ENCODE measurements at regions not wholly inside any gene's neighbourhood (a gene's known extent, or its start where the extent isn't known, plus 50 kb on each side); places are given as distances from the start of the nearest gene placed in this dataset.

DNA sequence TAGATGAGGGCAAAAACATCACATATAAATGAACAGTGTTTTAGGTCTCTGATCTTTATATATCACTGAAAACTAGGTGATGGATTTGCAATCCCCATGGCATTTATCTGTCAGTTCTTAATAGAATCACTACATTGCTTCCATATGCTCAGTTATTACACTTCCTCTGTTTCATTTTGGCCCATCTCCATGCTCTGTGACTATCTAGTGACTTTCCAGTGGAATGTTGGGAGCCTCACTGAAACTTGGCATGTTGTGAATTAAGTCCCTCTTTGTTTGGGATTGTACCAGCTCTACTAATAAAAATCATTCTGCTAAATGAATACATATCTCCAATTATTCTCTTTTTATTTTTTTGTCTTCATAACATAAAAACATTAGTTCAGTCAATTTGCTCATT, 226.1 kb upstream of the CEP162 start:
- no peak for FAIRE-seq
- no peak for TF ChIP-seq POLR2AphosphoS5 (IDR thresholded peaks at IDR 0.05; ENCODE audit: low read depth, low read length)
- TF ChIP-seq POLR2A (IDR thresholded peaks at IDR 0.05; ENCODE audit: low read depth, low read length), result no peak
- no peak for TF ChIP-seq TAF1 (IDR thresholded peaks at IDR 0.05; ENCODE audit: borderline replicate concordance, low read depth, low read length)
- DNase-seq (ENCODE audit: insufficient read length), result no peak

DNA sequence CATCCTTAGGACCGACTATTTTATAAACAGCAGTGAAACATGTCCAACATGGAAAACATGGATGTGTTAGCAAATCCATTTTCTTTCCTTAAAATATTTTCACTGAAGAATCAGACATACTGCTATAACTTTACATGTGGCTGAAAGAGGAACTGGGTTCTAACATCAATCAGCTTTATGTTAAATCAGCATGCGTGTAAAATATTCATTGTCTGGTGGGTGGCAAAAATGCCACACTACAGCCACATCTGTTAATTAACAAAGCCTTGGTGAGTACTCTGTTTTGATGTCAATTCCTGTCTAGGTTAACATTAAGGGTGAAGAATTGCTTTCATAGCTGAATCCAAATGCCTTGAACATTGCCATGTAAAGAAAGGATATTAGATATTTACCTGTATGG, 222.6 kb upstream of the CEP162 start:
- no peak for FAIRE-seq

DNA sequence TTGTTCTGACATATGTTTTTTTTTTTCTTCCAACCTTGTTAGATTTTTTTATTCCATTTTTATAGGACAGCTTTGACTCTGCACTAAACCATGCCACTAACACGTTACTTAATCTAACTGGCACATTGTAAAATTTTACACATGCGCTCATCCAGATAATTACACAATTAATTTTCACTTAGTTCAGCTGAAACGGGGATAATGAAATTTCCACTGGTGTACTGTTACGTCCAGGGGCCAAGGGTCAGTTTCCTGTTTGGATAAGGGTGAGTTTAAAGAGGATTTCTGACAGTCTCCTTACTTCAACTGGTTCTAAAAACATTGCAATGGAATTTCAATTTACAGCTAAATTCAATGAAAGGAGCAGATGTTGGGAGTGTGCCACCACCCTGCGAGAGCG, 221.8 kb upstream of the CEP162 start:
- TF ChIP-seq POLR2A (IDR thresholded peaks at IDR 0.05; ENCODE audit: low read depth, low read length), result no peak
- FAIRE-seq (no peak), DNase-seq (ENCODE audit: insufficient read length) (no peak)

More for the DNA sequence above, 222.6 kb upstream of the CEP162 start:
- DNase-seq (ENCODE audit: insufficient read length), result no peak
- TF ChIP-seq POLR2A (IDR thresholded peaks at IDR 0.05; ENCODE audit: low read depth, low read length) (no peak), POLR2AphosphoS5 (IDR thresholded peaks at IDR 0.05; ENCODE audit: low read depth, low read length) (no peak), TAF1 (IDR thresholded peaks at IDR 0.05; ENCODE audit: borderline replicate concordance, low read depth, low read length) (no peak)

DNA sequence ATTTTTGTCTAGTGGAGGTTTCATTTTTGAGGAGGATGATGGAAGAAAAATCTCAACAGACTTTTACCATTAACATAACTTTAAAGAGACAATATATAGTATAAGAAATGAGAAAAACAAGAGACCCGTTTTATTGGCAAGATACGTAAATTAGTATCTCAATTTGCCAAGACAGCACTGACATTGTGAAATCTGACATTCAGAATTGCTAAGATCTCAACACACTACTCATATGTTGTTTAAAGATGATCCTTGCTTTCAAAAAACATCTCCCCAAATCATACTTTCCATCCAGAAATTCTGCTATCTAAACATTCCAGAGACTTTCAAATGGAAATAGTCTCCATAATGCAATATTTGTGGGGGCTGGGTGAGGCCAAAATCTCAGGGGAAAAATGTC, 220.9 kb upstream of the CEP162 start:
- FAIRE-seq, result no peak
- no peak for DNase-seq (ENCODE audit: insufficient read length)
- no peak for TF ChIP-seq POLR2A (IDR thresholded peaks at IDR 0.05; ENCODE audit: low read depth, low read length)

DNA sequence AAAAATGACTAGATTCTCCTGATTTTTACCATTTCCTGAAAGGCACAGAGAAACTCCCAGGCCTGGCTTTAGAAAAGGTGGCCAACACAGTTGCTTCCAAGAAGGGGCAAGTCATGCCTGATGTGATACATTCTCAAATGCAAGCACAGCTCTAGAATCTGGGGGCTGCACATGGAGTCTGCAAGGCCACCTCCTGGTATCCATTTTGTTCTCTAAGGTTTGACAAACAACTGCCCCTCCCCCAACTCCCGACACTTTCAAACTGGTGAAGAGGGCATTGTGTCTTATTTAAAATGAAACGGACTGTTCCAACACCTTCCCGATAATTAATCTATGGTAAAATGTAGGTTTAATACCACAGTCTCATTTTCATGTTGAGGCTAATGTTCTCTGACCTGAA, 220.2 kb upstream of the CEP162 start:
- no peak for DNase-seq (ENCODE audit: insufficient read length)

DNA sequence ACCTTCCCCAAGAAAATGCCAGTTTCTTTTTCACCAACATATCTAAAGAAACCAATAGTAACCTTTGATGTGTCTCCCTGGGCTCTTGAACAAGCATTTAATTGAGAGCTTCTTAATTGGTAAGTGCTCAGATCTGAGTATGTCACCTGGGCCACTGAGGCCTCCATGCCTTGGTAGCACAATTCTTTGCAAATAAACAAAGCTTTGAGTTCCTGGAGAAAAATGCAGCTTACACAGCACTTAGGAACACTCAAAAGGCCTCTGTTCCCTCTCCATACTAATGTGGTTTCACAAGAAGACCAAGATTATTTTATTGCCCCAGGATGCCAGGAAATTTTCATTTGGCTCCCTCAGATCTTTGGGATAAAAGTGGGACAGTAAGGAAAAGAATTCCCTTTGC, 217.6 kb upstream of the CEP162 start:
- FAIRE-seq (no peak), DNase-seq (ENCODE audit: insufficient read length) (no peak)
- TF ChIP-seq TAF1 (IDR thresholded peaks at IDR 0.05; ENCODE audit: borderline replicate concordance, low read depth, low read length) (no peak), POLR2AphosphoS5 (IDR thresholded peaks at IDR 0.05; ENCODE audit: low read depth, low read length) (no peak), POLR2A (IDR thresholded peaks at IDR 0.05; ENCODE audit: low read depth, low read length) (no peak)

More for the DNA sequence above, 220.2 kb upstream of the CEP162 start:
- TF ChIP-seq POLR2AphosphoS5 (IDR thresholded peaks at IDR 0.05; ENCODE audit: low read depth, low read length) (no peak), POLR2A (IDR thresholded peaks at IDR 0.05; ENCODE audit: low read depth, low read length) (no peak), TAF1 (IDR thresholded peaks at IDR 0.05; ENCODE audit: borderline replicate concordance, low read depth, low read length) (no peak)
- no peak for FAIRE-seq

DNA sequence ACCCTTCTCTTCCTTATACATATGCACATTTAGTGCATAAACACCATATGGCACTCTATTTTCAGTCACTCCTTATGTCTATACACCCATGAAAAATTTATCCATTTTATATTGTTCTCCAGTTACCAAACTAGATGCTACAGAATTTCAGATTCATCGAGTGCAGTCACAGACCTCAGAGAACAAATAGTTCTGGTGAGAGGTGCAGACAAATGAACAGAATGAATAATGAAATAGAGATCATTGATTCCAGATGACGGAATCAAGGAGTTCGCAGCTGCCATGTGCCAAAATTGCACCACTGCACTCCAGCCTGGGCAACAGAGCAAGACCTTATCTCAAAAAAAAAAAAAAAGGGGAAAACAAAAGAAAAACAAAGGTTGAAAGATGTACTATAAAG, 214.8 kb upstream of the CEP162 start:
- DNase-seq (ENCODE audit: insufficient read length), result no peak
- FAIRE-seq, result no peak
- TF ChIP-seq POLR2A (IDR thresholded peaks at IDR 0.05; ENCODE audit: low read depth, low read length) (no peak), TAF1 (IDR thresholded peaks at IDR 0.05; ENCODE audit: borderline replicate concordance, low read depth, low read length) (no peak), POLR2AphosphoS5 (IDR thresholded peaks at IDR 0.05; ENCODE audit: low read depth, low read length) (no peak)

DNA sequence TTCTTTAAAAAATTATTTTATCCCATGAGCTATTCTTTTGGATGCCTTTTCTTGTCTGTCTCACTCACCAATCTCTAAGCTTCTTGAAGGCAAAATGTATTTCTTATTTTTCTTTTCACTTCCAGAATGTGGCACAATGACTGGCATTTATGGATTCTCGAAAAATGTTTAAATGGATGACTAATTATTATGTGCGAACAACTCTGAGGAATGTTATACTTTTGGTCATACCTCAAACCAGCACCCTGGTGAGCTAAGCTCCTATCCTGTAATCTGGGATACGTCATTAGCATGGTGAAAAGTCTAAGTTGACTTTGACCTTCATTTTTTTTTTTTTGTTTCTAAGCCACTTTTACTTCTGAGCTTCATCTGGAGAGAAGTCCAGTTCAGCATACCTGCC, 214.0 kb upstream of the CEP162 start:
- TF ChIP-seq TAF1 (IDR thresholded peaks at IDR 0.05; ENCODE audit: borderline replicate concordance, low read depth, low read length), result no peak
- TF ChIP-seq POLR2A (IDR thresholded peaks at IDR 0.05; ENCODE audit: low read depth, low read length), result no peak
- TF ChIP-seq POLR2AphosphoS5 (IDR thresholded peaks at IDR 0.05; ENCODE audit: low read depth, low read length), result no peak
- FAIRE-seq (no peak), DNase-seq (ENCODE audit: insufficient read length) (no peak)

DNA sequence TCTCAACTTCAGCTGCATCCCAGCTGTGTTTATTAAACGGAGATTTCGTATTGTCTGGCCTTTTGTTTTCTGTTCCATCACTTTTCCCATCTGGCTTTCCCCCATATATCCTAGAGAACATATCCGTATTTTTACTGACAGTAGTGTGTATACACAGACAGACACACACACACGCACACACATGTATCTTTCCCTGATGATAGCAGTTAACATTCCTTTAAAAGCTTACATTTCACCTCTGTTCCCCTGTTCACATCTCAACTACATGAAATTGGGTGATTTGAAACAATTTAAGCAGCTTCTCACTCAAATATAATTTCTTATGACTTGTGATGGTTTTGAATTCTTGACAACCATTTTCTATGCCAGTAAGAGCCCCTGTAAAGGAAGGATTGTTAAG, 207.1 kb upstream of the CEP162 start:
- DNase-seq (ENCODE audit: insufficient read length) (no peak), FAIRE-seq (no peak)
- no peak for TF ChIP-seq TAF1 (IDR thresholded peaks at IDR 0.05; ENCODE audit: borderline replicate concordance, low read depth, low read length)

DNA sequence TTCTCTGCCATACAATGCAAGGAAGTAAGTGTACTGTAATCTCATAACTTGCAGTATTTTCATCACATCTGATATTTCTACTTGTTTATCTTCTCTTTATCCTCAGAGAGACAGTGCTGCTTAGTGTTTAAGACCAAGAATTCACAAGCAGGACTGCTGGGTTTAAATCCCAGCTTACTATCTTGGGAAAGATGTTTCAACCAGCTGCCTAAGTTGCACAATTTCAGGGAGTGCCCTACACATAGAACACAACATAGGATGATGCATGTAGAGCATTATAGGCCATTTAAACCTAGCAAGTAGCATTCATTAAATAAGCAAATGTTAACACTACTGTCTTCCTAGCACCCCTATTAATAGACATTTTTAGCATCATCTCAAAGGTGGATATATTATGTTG, 205.2 kb upstream of the CEP162 start:
- no peak for FAIRE-seq
- DNase-seq (ENCODE audit: insufficient read length), result no peak
- TF ChIP-seq POLR2A (IDR thresholded peaks at IDR 0.05; ENCODE audit: low read depth, low read length) (no peak), TAF1 (IDR thresholded peaks at IDR 0.05; ENCODE audit: borderline replicate concordance, low read depth, low read length) (no peak), POLR2AphosphoS5 (IDR thresholded peaks at IDR 0.05; ENCODE audit: low read depth, low read length) (no peak)

DNA sequence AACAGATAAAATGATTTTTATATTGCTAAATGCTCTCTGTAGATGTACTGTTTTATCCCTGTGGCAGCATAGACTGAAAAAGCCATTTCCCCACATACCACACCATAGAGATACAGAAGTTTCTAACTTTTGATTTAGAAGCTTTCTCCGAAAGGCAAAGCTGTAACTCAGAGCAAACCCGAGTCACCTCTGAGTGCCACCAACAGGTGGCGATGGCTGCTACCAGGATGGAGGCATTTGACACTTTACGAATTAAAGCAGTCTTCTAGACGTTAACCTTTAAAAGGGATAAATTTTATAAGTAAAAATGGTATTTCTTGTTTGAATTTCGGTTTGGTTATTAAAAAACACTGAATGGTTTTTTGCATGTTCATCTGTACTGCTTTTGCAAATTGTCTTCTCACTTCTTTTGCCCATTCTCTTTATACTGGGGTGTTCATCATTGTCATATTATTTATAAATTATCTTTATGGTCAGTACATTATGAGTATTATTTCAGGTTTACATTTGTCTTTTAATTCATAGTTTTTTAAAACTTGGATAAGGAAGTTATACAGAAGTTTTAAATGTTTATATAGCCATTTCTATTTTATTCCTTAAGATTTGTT, 201.0 kb upstream of the CEP162 start:
- no peak for DNase-seq (ENCODE audit: insufficient read length)
- no peak for TF ChIP-seq POLR2AphosphoS5 (IDR thresholded peaks at IDR 0.05; ENCODE audit: low read depth, low read length)
- no peak for TF ChIP-seq TAF1 (IDR thresholded peaks at IDR 0.05; ENCODE audit: borderline replicate concordance, low read depth, low read length)
- no peak for TF ChIP-seq POLR2A (IDR thresholded peaks at IDR 0.05; ENCODE audit: low read depth, low read length)
- FAIRE-seq, result peak; percentile 44

DNA sequence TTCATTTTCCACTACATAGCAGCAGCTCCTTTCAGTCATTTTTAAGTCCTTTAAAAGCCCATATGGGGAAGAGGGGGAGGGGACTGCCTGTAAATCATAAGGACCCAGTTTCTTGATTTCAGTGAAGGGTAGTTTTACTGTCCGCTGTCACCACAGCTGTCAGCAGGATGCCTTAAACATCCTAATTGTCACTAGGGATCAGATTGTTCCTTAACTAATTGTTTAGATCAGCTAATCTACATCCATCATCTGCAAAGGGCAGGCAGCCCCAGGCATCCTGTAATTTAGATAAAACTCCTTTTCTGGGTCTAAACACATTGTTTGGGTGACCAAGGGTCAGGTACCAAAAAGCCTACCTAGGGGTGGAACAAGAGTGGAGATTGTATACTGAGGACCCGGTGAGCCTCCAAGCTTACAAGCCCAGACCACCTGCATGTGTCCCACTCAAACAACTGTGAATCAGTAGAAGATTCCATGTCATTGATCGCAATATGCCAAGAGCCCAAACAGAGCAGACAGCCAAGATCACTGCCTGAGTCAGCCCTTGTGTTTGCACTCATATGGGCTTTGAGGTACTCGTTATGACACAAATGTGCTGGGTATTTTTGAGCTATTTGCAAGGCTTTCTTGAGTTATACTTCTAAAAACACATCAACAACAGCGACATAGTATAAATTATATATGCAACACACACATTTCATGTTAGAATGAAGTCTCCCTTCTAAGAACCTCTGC, 198.7 kb upstream of the CEP162 start:
- no peak for TF ChIP-seq POLR2A (IDR thresholded peaks at IDR 0.05; ENCODE audit: low read depth, low read length)
- no peak for TF ChIP-seq TAF1 (IDR thresholded peaks at IDR 0.05; ENCODE audit: borderline replicate concordance, low read depth, low read length)
- no peak for TF ChIP-seq POLR2AphosphoS5 (IDR thresholded peaks at IDR 0.05; ENCODE audit: low read depth, low read length)
- DNase-seq (ENCODE audit: insufficient read length) (no peak), FAIRE-seq (no peak)

DNA sequence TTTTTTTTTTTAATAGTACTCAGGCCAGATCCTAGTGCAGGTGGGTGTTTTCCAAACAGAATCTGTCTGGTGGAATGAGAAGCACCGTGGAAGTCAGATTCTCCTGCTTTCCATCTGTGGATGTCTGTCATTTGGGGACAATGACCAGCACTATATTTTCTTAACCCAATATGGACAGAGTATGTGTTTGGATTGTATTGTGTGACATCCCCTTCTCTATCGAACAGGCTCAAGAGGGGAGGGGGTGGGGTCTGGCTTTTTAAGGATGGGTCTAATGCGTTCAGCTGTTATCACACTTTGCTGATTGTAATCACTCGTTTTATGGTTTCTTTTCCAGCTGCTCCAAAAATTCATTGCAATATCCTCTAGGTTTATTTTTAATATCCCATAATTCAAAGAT, 197.5 kb upstream of the CEP162 start:
- FAIRE-seq (no peak), DNase-seq (ENCODE audit: insufficient read length) (no peak)
- TF ChIP-seq TAF1 (IDR thresholded peaks at IDR 0.05; ENCODE audit: borderline replicate concordance, low read depth, low read length), result no peak
- no peak for TF ChIP-seq POLR2A (IDR thresholded peaks at IDR 0.05; ENCODE audit: low read depth, low read length)
- no peak for TF ChIP-seq POLR2AphosphoS5 (IDR thresholded peaks at IDR 0.05; ENCODE audit: low read depth, low read length)
